HEK293 (cell line): ENCODE measurements at regions not wholly inside any gene's neighbourhood (a gene's known extent, or its start where the extent isn't known, plus 50 kb on each side); places are given as distances from the start of the nearest gene placed in this dataset.

Experiments used
- ZNF239 ChIP-seq: fragments of 450-650 bp; formaldehyde crosslinking; IDR thresholded peaks from 2 replicates; pipeline ENCODE4 v1.5.1; 2016; ENCODE audit warnings: missing biosample characterization, missing genetic modification characterization
- ZNF274 ChIP-seq, 2 experiments: fragments of 200-500 bp in 1 of 2; fragments of 450-650 bp in 1 of 2; sonication (Bioruptor generic) in 1 of 2; formaldehyde crosslinking in 1 of 2; IDR thresholded peaks; 2 replicates each; pipeline versions ENCODE4 v1.5.1 to v1.6.1; 2014 to 2016; ENCODE audit warnings: borderline replicate concordance in 1 of 2, inconsistent platforms in 1 of 2, low read length in 1 of 2, missing biosample characterization in 1 of 2, missing genetic modification characterization in 1 of 2
- ZNF747 ChIP-seq: fragments of 450-650 bp; formaldehyde crosslinking; IDR thresholded peaks from 2 replicates; pipeline ENCODE4 v1.5.1; 2016; ENCODE audit warnings: missing biosample characterization, missing genetic modification characterization
- ZSCAN16 ChIP-seq: fragments of 450-650 bp; formaldehyde crosslinking; IDR thresholded peaks from 2 replicates; pipeline ENCODE4 v1.5.1; 2016; ENCODE audit warnings: missing biosample characterization, missing genetic modification characterization
- TF ChIP-seq, protein P1 (sequence below): fragments of 450-650 bp; formaldehyde crosslinking; IDR thresholded peaks from 2 replicates; pipeline ENCODE4 v1.5.1; 2016; ENCODE audit warnings: missing biosample characterization, missing genetic modification characterization

DNA sequence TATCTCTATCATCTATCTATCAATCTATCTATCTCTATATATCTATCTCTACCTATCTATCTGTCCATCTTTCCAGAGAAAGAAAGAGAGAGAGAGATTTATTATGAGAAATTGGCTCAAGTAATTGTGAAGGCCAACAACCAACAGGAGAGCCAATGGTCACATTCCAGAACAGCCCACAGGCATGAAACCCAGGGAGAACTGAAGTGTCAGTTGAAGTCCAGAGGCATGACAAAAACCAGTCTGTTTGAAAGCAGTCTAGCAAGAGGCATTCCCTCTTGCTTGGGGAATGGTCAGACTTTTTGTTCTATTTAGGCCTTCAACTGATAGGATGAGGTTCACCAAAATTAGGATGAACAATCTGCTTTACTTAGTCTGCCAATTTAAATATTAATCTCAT, 87.6 kb upstream of the PLCXD3 start:
- no peak for TF ChIP-seq ZNF239 (tag by site-specific recombination)
- TF ChIP-seq ZSCAN16 = no peak
- TF ChIP-seq ZNF747 (tag by site-specific recombination) = no peak
- TF ChIP-seq, protein P1, sequence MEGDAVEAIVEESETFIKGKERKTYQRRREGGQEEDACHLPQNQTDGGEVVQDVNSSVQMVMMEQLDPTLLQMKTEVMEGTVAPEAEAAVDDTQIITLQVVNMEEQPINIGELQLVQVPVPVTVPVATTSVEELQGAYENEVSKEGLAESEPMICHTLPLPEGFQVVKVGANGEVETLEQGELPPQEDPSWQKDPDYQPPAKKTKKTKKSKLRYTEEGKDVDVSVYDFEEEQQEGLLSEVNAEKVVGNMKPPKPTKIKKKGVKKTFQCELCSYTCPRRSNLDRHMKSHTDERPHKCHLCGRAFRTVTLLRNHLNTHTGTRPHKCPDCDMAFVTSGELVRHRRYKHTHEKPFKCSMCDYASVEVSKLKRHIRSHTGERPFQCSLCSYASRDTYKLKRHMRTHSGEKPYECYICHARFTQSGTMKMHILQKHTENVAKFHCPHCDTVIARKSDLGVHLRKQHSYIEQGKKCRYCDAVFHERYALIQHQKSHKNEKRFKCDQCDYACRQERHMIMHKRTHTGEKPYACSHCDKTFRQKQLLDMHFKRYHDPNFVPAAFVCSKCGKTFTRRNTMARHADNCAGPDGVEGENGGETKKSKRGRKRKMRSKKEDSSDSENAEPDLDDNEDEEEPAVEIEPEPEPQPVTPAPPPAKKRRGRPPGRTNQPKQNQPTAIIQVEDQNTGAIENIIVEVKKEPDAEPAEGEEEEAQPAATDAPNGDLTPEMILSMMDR = no peak
- TF ChIP-seq ZNF274 (IDR thresholded peaks at IDR 0.05; ENCODE audit: low read length) = no peak
- TF ChIP-seq ZNF274 (tag by site-specific recombination; IDR thresholded peaks at IDR 0.05; ENCODE audit: borderline replicate concordance) = no peak
